HG03575 (cell line): ENCODE measurements at regions not wholly inside any gene's neighbourhood (a gene's known extent, or its start where the extent isn't known, plus 50 kb on each side); places are given as distances from the start of the nearest gene placed in this dataset.
"Not testable (repeated sequence)": the region's sequence is repeated elsewhere in the genome, so short reads cannot be mapped to it uniquely, and the experiment has no call there.

Source experiments
- ATAC-seq: cut with Tn5 transposase; IDR thresholded peaks from one replicate; pipeline ENCODE4 v1.9.1; 2021; ENCODE audit not compliant: unreplicated experiment, insufficient number of reproducible peaks, low FRiP score; ENCODE audit errors: extremely low read depth

- no peak for ATAC-seq
Observed at GRCh38 chr6:165843568-165844113, 180.6 kb upstream of the PDE10A start.

GRCh38 chr6:165843121-165843520 is 180.1 kb upstream of the PDE10A start:
- no peak for ATAC-seq

GRCh38 chr6:165842281-165842936 is 179.4 kb upstream of the PDE10A start:
- no peak for ATAC-seq

- ATAC-seq = no peak
Observed at GRCh38 chr6:165841153-165841558, 178.1 kb upstream of the PDE10A start.

- ATAC-seq = no peak
Observed at GRCh38 chr6:165837948-165838745, 175.1 kb upstream of the PDE10A start.

- ATAC-seq = not testable (repeated sequence)
Observed at GRCh38 chr6:165836648-165837047, 173.6 kb upstream of the PDE10A start.

- ATAC-seq = no peak
Observed at GRCh38 chr6:165835410-165835851, 172.4 kb upstream of the PDE10A start.

- ATAC-seq = no peak
Observed at GRCh38 chr6:165834613-165835259, 171.7 kb upstream of the PDE10A start.

- ATAC-seq = no peak
Observed at GRCh38 chr6:165833355-165833754, 170.3 kb upstream of the PDE10A start.

GRCh38 chr6:165831812-165832510 is 168.9 kb upstream of the PDE10A start:
- no peak for ATAC-seq

GRCh38 chr6:165830761-165831160 is 167.7 kb upstream of the PDE10A start:
- no peak for ATAC-seq

GRCh38 chr6:165829376-165829775 is 166.3 kb upstream of the PDE10A start:
- no peak for ATAC-seq

GRCh38 chr6:165827190-165827518 is 164.1 kb upstream of the PDE10A start:
- ATAC-seq = no peak

- ATAC-seq = no peak
Observed at GRCh38 chr6:165826487-165827189, 163.6 kb upstream of the PDE10A start.

- no peak for ATAC-seq
Observed at GRCh38 chr6:165825256-165825815, 162.3 kb upstream of the PDE10A start.

- no peak for ATAC-seq
Observed at GRCh38 chr6:165823609-165824326, 160.7 kb upstream of the PDE10A start.

- no peak for ATAC-seq
Observed at GRCh38 chr6:165822501-165822900, 159.5 kb upstream of the PDE10A start.

- no peak for ATAC-seq
Observed at GRCh38 chr6:165821754-165822153, 158.7 kb upstream of the PDE10A start.
